HepG2 (cell line): ENCODE measurements at regions not wholly inside any gene's neighbourhood (a gene's known extent, or its start where the extent isn't known, plus 50 kb on each side); places are given as distances from the start of the nearest gene placed in this dataset.

Experiments
- ATAC-seq: fragments of 200-7000 bp; cut with Tn5 transposase; 3 replicates; pipeline ENCODE4 v1.9.1; 2020; ENCODE audit warnings: mild to moderate bottlenecking, moderate library complexity
- BruUV-seq: library from RNA; stranded (reverse); fragments of 400-500 nt; replicated peaks from 2 replicates; lab custom pipeline; 2021; lab: Mats Ljungman, UMichigan
- CTCF ChIA-PET: fragments of 300-600 bp; formaldehyde crosslinking; extraction: SDS; loops from one replicate; lab custom pipeline; 2021; ENCODE audit warnings: low total read pairs, inconsistent platforms, low intra/inter-chr PET ratio; lab: Yijun Ruan, JAX
- POLR2A ChIA-PET: fragments of 350-600 bp; sonication (Branson Sonifier 250); formaldehyde crosslinking; loops from one replicate; lab custom pipeline; 2020; ENCODE audit warnings: antibody characterized with exemption, inconsistent platforms; lab: Yijun Ruan, JAX
- DNase-seq: peaks from one replicate; pipeline ENCODE4 v3.0.0-alpha.2; 2015; ENCODE audit warnings: low spot score
- FAIRE-seq: peaks from 3 replicates; lab custom pipeline; 2011; peaks lifted over from hg19 to GRCh38; lab: Jason Lieb, UNC
- H2AFZ ChIP-seq: one replicate; pipeline ENCODE4 v1.6.1; 2011; ENCODE audit warnings: low read length, inconsistent platforms
- H3K27ac ChIP-seq: fragments of 300-600 bp; 3 replicates; pipeline ENCODE4 v1.8.0; 2011; ENCODE audit warnings: mixed run types, mild to moderate bottlenecking, mixed read lengths, low read length, inconsistent platforms; ENCODE audit not compliant: insufficient read depth; ENCODE audit errors: extremely low read length
- H3K27me3 ChIP-seq, 2 experiments: fragments of 200-600 bp in 1 of 2; 2 replicates in 1 of 2; 3 replicates in 1 of 2; pipeline versions ENCODE4 v1.6.0 to v1.8.0; 2011; ENCODE audit warnings: low read length in 2 of 2, mild to moderate bottlenecking in 2 of 2, moderate library complexity in 2 of 2, inconsistent platforms in 1 of 2; ENCODE audit not compliant: insufficient read depth in 2 of 2, control insufficient read depth in 1 of 2
- H3K36me3 ChIP-seq, 2 experiments: fragments of 200-600 bp in 1 of 2; replicated peaks in 1 of 2; 2 replicates in 1 of 2; 3 replicates in 1 of 2; pipeline versions ENCODE4 v1.5.1 to v1.8.0; 2011; ENCODE audit warnings: low read length in 2 of 2, inconsistent platforms in 1 of 2; ENCODE audit not compliant: insufficient read depth in 2 of 2, control insufficient read depth in 1 of 2
- H3K4me1 ChIP-seq: 2 replicates; pipeline ENCODE4 v1.5.1; 2012; ENCODE audit warnings: low read length, inconsistent platforms; ENCODE audit not compliant: insufficient read depth
- H3K4me2 ChIP-seq: 2 replicates; pipeline ENCODE4 v1.6.0; 2011; ENCODE audit warnings: low read depth, low read length, inconsistent platforms
- H3K4me3 ChIP-seq, 3 experiments: fragments of 200-600 bp in 1 of 3; sonication (generic), shearing (Covaris generic) in 1 of 3; replicated peaks in 1 of 3; 2 replicates each; pipeline ENCODE4 v1.5.1; 2011 to 2016; ENCODE audit warnings: low read length in 3 of 3, inconsistent platforms in 2 of 3, low read depth in 2 of 3, mild to moderate bottlenecking in 2 of 3, control low read depth in 1 of 3, mixed read lengths in 1 of 3; ENCODE audit not compliant: insufficient read depth in 1 of 3
- H3K79me2 ChIP-seq: one replicate; pipeline ENCODE4 v1.6.1; 2011; ENCODE audit warnings: low read length, inconsistent platforms; ENCODE audit not compliant: insufficient read depth
- H3K9ac ChIP-seq: 2 replicates; pipeline ENCODE4 v1.6.0; 2011; ENCODE audit warnings: mild to moderate bottlenecking, low read depth, low read length, inconsistent platforms; ENCODE audit not compliant: insufficient read depth
- H3K9me3 ChIP-seq: 2 replicates; pipeline ENCODE4 v1.5.1; 2012; ENCODE audit warnings: mild to moderate bottlenecking, low read length
- H4K20me1 ChIP-seq: 2 replicates; pipeline ENCODE4 v1.6.0; 2011; ENCODE audit warnings: inconsistent platforms, mild to moderate bottlenecking, low read length, moderate library complexity; ENCODE audit not compliant: insufficient read depth
- ARNTL ChIP-seq: sonication (generic); formaldehyde crosslinking; IDR thresholded peaks from 2 replicates; pipeline ENCODE4 v1.4.0; 2020; ENCODE audit warnings: mild to moderate bottlenecking, missing genetic modification reagents
- CAMTA2 ChIP-seq: sonication (generic); formaldehyde crosslinking; IDR thresholded peaks from 2 replicates; pipeline ENCODE4 v1.4.0; 2020; ENCODE audit warnings: mild to moderate bottlenecking, missing genetic modification reagents, borderline replicate concordance
- NCOA2 ChIP-seq: sonication (generic); formaldehyde crosslinking; IDR thresholded peaks from 2 replicates; pipeline ENCODE4 v1.8.0; 2022; ENCODE audit warnings: inconsistent platforms
- NFE2 ChIP-seq: sonication (generic); formaldehyde crosslinking; IDR thresholded peaks from 2 replicates; pipeline ENCODE4 v1.4.0; 2020; ENCODE audit warnings: missing genetic modification reagents
- PHF8 ChIP-seq: sonication (generic); formaldehyde crosslinking; IDR thresholded peaks from 2 replicates; pipeline ENCODE4 v1.5.0; 2020; ENCODE audit warnings: missing genetic modification reagents
- SP1 ChIP-seq, 2 experiments: fragments of 450-650 bp in 1 of 2; sonication (generic) in 1 of 2; formaldehyde crosslinking in 1 of 2; IDR thresholded peaks; 2 replicates each; pipeline versions ENCODE4 v1.4.0 to v1.6.1; 2016 to 2020; ENCODE audit warnings: missing genetic modification reagents in 1 of 2
- SP140L ChIP-seq: sonication (generic); formaldehyde crosslinking; IDR thresholded peaks from 2 replicates; pipeline ENCODE4 v1.4.0; 2020; ENCODE audit warnings: missing genetic modification reagents, borderline replicate concordance
- SP5 ChIP-seq: IDR thresholded peaks from 2 replicates; pipeline ENCODE4 v1.6.1; 2016; ENCODE audit warnings: low read depth, borderline replicate concordance
- ZNF264 ChIP-seq: sonication (generic); formaldehyde crosslinking; IDR thresholded peaks from 2 replicates; pipeline ENCODE4 v1.4.0; 2020; ENCODE audit warnings: missing genetic modification reagents
- ZNF562 ChIP-seq: sonication (generic); formaldehyde crosslinking; IDR thresholded peaks from 2 replicates; pipeline ENCODE4 v1.8.0; 2022; ENCODE audit warnings: missing genetic modification reagents, borderline replicate concordance
- ZNF644 ChIP-seq: IDR thresholded peaks from 2 replicates; pipeline ENCODE4 v1.6.1; 2016; ENCODE audit warnings: low read depth
- WGBS: methylation state at CpG from one replicate; pipeline ENCODE4 v1.1.6; 2017; ENCODE audit warnings: low lambda C conversion rate; 5-methylcytosine and 5-hydroxymethylcytosine counted together
- in situ Hi-C: cut with HindIII; loops from 2 replicates; pipeline ENCODE4 v1.10.0; 2017; ENCODE audit warnings: low pct_unique_long_range_greater_than_20kb; ENCODE audit not compliant: extremely low pct_ligation_motif_present
- intact Hi-C: fragments of 100-400 bp; cut with micrococcal nuclease; formaldehyde crosslinking; loops from one replicate; pipeline ENCODE4 v1.10.0; 2022; ENCODE audit not compliant: unreplicated experiment
- TF ChIP-seq, protein P1 (sequence below): sonication (generic); formaldehyde crosslinking; IDR thresholded peaks from 2 replicates; pipeline ENCODE4 v1.4.0; 2020; ENCODE audit warnings: mild to moderate bottlenecking, missing genetic modification reagents
- TF ChIP-seq, protein P2 (sequence below): sonication (generic); formaldehyde crosslinking; IDR thresholded peaks from 2 replicates; pipeline ENCODE4 v1.8.1; 2023; ENCODE audit warnings: mild to moderate bottlenecking, missing genetic modification reagents
- TF ChIP-seq, protein P3 (sequence below): sonication (generic); formaldehyde crosslinking; IDR thresholded peaks from 2 replicates; pipeline ENCODE4 v1.5.0; 2020; ENCODE audit warnings: missing genetic modification reagents, mild to moderate bottlenecking, borderline replicate concordance

DNA sequence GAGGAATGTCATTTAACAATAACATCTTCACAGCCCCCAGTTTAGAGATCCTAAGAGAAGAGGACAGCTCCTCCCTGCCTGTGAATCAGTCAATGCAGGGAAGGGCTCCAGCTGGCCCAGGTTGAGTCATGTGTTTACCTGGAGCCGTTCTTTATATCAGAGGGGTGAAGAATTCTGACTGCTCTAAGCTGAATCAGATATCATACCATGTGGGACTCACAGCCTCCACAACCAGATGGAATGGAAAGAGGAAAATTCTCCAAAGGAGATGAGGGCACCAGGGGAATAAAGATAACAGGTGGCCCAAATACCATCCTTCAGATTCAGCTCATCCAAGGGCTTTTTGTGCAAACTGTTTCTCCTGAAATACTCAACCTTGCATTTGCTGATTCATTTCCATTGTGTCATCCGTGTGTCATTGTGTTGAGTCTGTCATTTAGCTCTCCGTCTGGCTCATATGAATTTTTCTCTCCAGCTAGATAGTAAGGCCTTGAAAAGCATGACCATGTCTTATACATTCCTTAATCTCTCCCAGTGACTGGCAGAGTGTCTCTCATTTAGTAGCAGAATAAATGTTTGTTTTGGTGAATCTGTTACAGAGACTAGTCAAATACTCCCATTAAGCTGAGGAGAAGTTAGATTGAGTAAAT is 217.9 kb downstream of the RFC3 start:
- WGBS, result 58% methylated on average over 3 of the region's 3 CpGs
- intact Hi-C loops (no loop called here), in situ Hi-C loops (no loop called here)
- no TSS peak for BruUV-seq
- ChIA-PET CTCF (no interaction called here), POLR2A (interaction anchor here (1.5 to 4.0 kb wide), 3 partner anchors 16 to 78 kb away, joined by 3 to 20 read pairs (median 15); no protein-coding TSS in a partner anchor)
- Histone ChIP-seq H4K20me1 (no peaks in the 10 kb centered on the region), H3K36me3 (no peaks in the 10 kb centered on the region), H3K4me3 (no peak overlapping the region), H3K4me2 (no peak overlapping the region), H3K4me1 (peaks cover 73% of the 10 kb centered on the region), H3K9ac (no peak overlapping the region), H3K27me3 (no peaks in the 10 kb centered on the region), H3K9me3 (peaks cover 9% of the 10 kb centered on the region; the same call in 1 of the 2 replicates), H3K79me2 (no peaks in the 10 kb centered on the region), H2AFZ (no peak overlapping the region), H3K27ac (no peak overlapping the region)
- ATAC-seq (peak; percentile 27; the same call in 1 of the 3 replicates), DNase-seq (peak; percentile 57), FAIRE-seq (no peak)
- TF ChIP-seq NFE2 (CRISPR knock-in tag), result peak; percentile 60; the same call in 1 of the 2 replicates
- TF ChIP-seq SP1 (IDR thresholded peaks at IDR 0.05), result no peak
- no peak for TF ChIP-seq SP1 (CRISPR knock-in tag; IDR thresholded peaks at IDR 0.05)
- TF ChIP-seq SP5 (CRISPR knock-in tag), result no peak
- TF ChIP-seq, protein P1, sequence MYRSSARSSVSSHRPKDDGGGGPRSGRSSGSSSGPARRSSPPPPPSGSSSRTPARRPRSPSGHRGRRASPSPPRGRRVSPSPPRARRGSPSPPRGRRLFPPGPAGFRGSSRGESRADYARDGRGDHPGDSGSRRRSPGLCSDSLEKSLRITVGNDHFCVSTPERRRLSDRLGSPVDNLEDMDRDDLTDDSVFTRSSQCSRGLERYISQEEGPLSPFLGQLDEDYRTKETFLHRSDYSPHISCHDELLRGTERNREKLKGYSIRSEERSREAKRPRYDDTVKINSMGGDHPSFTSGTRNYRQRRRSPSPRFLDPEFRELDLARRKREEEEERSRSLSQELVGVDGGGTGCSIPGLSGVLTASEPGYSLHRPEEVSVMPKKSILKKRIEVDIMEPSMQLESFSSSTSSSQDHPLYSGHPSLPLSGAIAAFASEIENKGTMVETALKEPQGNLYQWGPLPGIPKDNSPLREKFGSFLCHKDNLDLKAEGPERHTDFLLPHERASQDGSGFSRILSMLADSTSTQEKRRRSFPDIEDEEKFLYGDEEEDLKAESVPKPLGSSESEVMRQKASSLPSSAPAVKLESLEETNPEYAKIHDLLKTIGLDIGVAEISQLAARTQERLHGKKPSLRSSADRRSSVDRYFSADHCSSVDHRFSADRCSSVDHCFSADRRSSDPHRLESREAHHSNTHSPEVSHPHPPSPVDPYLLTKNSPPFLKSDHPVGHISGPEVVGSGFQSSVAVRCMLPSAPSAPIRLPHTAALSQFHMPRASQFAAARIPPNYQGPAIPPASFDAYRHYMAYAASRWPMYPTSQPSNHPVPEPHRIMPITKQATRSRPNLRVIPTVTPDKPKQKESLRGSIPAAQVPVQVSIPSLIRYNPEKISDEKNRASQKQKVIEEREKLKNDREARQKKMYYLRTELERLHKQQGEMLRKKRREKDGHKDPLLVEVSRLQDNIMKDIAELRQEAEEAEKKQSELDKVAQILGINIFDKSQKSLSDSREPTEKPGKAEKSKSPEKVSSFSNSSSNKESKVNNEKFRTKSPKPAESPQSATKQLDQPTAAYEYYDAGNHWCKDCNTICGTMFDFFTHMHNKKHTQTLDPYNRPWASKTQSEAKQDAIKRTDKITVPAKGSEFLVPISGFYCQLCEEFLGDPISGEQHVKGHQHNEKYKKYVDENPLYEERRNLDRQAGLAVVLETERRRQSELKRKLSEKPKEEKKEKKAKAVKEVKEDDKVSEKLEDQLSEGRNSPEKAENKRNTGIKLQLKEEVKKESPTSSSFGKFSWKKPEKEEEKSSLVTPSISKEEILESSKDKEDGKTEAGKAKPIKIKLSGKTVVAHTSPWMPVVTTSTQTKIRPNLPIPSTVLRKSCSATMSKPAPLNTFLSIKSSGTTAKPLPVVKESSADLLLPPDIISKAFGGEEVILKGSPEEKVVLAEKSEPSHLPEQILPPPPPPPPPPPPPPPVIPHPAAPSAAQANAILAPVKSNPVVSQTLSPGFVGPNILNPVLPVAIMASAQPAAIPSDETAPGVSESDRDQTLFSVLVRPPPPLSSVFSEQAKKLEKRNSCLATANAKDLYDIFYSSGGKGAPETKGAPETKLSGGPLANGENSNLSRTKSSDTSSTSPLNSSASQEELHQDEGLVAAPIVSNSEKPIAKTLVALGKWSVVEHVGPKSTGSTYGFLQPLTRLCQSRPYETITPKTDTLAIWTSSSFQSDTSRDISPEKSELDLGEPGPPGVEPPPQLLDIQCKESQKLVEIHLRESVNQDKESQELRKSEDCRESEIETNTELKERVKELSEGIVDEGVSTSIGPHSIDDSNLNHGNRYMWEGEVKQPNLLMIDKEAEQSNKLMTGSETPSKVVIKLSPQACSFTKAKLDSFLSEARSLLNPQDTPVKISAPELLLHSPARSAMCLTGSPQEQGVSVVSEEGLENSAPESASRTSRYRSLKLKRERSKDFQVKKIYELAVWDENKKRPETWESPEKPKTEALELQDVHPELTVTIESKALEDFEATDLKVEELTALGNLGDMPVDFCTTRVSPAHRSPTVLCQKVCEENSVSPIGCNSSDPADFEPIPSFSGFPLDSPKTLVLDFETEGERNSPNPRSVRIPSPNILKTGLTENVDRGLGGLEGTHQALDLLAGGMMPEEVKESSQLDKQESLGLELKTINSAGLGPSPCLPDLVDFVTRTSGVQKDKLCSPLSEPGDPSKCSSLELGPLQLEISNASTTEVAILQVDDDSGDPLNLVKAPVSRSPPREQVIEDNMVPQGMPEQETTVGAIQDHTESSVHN, result no peak
- no peak for TF ChIP-seq PHF8
- TF ChIP-seq, protein P2, sequence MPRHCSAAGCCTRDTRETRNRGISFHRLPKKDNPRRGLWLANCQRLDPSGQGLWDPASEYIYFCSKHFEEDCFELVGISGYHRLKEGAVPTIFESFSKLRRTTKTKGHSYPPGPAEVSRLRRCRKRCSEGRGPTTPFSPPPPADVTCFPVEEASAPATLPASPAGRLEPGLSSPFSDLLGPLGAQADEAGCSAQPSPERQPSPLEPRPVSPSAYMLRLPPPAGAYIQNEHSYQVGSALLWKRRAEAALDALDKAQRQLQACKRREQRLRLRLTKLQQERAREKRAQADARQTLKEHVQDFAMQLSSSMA, result no peak
- TF ChIP-seq ZNF264 (CRISPR knock-in tag), result no peak
- TF ChIP-seq ZNF562, result no peak
- no peak for TF ChIP-seq SP140L (CRISPR knock-in tag)
- TF ChIP-seq NCOA2 (CRISPR knock-in tag), result no peak
- TF ChIP-seq CAMTA2 (CRISPR knock-in tag), result no peak
- TF ChIP-seq, protein P3, sequence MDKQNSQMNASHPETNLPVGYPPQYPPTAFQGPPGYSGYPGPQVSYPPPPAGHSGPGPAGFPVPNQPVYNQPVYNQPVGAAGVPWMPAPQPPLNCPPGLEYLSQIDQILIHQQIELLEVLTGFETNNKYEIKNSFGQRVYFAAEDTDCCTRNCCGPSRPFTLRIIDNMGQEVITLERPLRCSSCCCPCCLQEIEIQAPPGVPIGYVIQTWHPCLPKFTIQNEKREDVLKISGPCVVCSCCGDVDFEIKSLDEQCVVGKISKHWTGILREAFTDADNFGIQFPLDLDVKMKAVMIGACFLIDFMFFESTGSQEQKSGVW (CRISPR knock-in tag), result no peak
- TF ChIP-seq ZNF644, result 0 out of 2 replicates have a peak, but pooled peaks have one; percentile 8
- TF ChIP-seq ARNTL (CRISPR knock-in tag), result no peak
